LNCaP clone FGC (cell line): ENCODE measurements at regions not wholly inside any gene's neighbourhood (a gene's known extent, or its start where the extent isn't known, plus 50 kb on each side); places are given as distances from the start of the nearest gene placed in this dataset.

Source experiments
- DNase-seq: peaks from one replicate; pipeline ENCODE4 v3.0.0-alpha.2; 2011; ENCODE audit warnings: low read depth
- H3K4me3 ChIP-seq: 2 replicates; pipeline ENCODE4 v1.5.1; 2011; ENCODE audit warnings: mild to moderate bottlenecking, low read depth, low read length, control low read depth
- TF ChIP-seq, protein P1 (sequence below): IDR thresholded peaks from 2 replicates; pipeline ENCODE4 v1.5.1; 2012; ENCODE audit warnings: mild to moderate bottlenecking; ENCODE audit not compliant: control insufficient read depth, insufficient read depth; ENCODE audit errors: extremely low read depth

GRCh38 chr18:27473318-27473717 lies 288.2 kb upstream of the CHST9 start:
- H3K4me3 ChIP-seq = no peak overlapping the region
- TF ChIP-seq, protein P1, sequence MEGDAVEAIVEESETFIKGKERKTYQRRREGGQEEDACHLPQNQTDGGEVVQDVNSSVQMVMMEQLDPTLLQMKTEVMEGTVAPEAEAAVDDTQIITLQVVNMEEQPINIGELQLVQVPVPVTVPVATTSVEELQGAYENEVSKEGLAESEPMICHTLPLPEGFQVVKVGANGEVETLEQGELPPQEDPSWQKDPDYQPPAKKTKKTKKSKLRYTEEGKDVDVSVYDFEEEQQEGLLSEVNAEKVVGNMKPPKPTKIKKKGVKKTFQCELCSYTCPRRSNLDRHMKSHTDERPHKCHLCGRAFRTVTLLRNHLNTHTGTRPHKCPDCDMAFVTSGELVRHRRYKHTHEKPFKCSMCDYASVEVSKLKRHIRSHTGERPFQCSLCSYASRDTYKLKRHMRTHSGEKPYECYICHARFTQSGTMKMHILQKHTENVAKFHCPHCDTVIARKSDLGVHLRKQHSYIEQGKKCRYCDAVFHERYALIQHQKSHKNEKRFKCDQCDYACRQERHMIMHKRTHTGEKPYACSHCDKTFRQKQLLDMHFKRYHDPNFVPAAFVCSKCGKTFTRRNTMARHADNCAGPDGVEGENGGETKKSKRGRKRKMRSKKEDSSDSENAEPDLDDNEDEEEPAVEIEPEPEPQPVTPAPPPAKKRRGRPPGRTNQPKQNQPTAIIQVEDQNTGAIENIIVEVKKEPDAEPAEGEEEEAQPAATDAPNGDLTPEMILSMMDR = no peak
- DNase-seq = no peak

GRCh38 chr18:27467073-27467472 lies 282.0 kb upstream of the CHST9 start:
- H3K4me3 ChIP-seq = no peak overlapping the region
- TF ChIP-seq, protein P1 = no peak
- DNase-seq = no peak

- no peak for DNase-seq
- H3K4me3 ChIP-seq = no peak overlapping the region
- TF ChIP-seq, protein P1 = no peak
Measured at GRCh38 chr18:27461957-27462356, 276.8 kb upstream of the CHST9 start.

- TF ChIP-seq, protein P1 = no peak
- DNase-seq = no peak
- no peak overlapping the region for H3K4me3 ChIP-seq
Measured at GRCh38 chr18:27449104-27449503, 264.0 kb upstream of the CHST9 start.

GRCh38 chr18:27447930-27448329 lies 262.8 kb upstream of the CHST9 start:
- no peak overlapping the region for H3K4me3 ChIP-seq
- DNase-seq = no peak
- TF ChIP-seq, protein P1 = no peak

DNA sequence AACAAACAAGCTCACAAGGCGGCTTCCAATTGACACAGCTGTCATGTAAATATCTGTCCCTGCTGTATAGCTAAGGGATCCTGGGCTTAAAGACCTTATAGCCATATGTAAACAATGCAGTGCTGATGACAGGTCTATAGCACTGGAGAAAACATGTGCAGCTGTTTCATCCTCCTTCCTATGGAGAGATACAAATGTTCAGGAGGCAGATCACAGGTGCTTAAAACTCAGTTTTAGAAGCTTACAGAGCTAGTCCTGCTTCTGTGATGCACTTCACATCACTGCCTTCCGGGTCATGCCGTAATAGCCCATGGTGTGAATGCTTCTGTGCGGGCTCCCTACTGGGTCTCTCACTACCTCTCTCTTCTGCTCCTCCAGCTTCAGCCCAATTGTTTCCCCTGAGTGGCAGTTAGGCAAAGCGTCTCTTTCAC lies 262.4 kb upstream of the CHST9 start:
- TF ChIP-seq, protein P1 = no peak
- no peak overlapping the region for H3K4me3 ChIP-seq
- DNase-seq = no peak

DNA sequence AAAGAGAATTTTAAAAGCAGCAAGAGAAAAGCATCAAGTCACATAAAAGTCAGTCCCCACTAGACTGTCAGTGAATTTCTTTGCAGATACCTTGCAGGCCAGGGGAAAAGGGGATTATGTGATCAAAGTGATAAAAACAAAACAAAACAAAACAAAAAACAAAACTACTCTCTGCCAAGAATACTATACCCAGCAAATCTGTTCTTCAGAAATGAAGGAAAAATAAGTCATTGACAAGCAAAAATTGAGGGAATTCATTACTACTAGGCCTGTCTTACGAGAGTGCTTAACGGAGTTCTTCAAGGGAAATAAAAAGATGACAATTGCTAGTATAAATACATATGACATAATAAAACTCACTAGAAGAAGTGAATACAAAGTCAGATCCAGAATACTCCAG lies 245.5 kb upstream of the CHST9 start:
- DNase-seq = no peak
- H3K4me3 ChIP-seq = no peak overlapping the region
- TF ChIP-seq, protein P1 = no peak
